IMR-90 (cell line): ENCODE measurements at regions not wholly inside any gene's neighbourhood (a gene's known extent, or its start where the extent isn't known, plus 50 kb on each side); places are given as distances from the start of the nearest gene placed in this dataset.

Experiments used
- ATAC-seq: fragments of 200-7000 bp; cut with Tn5 transposase; 2 replicates; pipeline ENCODE4 v1.9.1; 2020; ENCODE audit warnings: low read depth, mild to moderate bottlenecking, moderate library complexity
- BruUV-seq: library from RNA; stranded (reverse); fragments of 400-500 nt; replicated peaks from 2 replicates; lab custom pipeline; 2021; lab: Mats Ljungman, UMichigan
- CTCF ChIA-PET: fragments of 300-600 bp; formaldehyde crosslinking; extraction: SDS; loops from one replicate; lab custom pipeline; 2021; ENCODE audit warnings: antibody characterized with exemption; lab: Yijun Ruan, JAX
- POLR2A ChIA-PET: fragments of 300-600 bp; sonication (Branson Sonifier 250); formaldehyde crosslinking; loops from one replicate; lab custom pipeline; 2022; ENCODE audit warnings: antibody characterized with exemption; ENCODE audit not compliant: unreplicated experiment; lab: Charles Lee
- DNase-seq: peaks from one replicate; pipeline ENCODE4 v3.0.0; 2013
- H2AFZ ChIP-seq: replicated peaks from 2 replicates; pipeline ENCODE3; 2013; ENCODE audit warnings: low read length, mild to moderate bottlenecking; ENCODE audit not compliant: poor library complexity
- H2AK5ac ChIP-seq: 2 replicates; pipeline ENCODE4 v1.6.1; 2013; ENCODE audit warnings: low read depth, low read length, inconsistent platforms
- H2AK9ac ChIP-seq: replicated peaks from 2 replicates; pipeline ENCODE3; 2013; ENCODE audit warnings: mild to moderate bottlenecking, low read depth, low read length, moderate library complexity; ENCODE audit not compliant: poor library complexity
- H2BK120ac ChIP-seq: 2 replicates; pipeline ENCODE4 v1.6.1; 2013; ENCODE audit warnings: low read depth, low read length, inconsistent platforms
- H2BK15ac ChIP-seq: 3 replicates; pipeline ENCODE4 v1.6.1; 2013; ENCODE audit warnings: low read depth, low read length, inconsistent platforms
- H2BK20ac ChIP-seq: 2 replicates; pipeline ENCODE4 v1.6.1; 2013; ENCODE audit warnings: low read depth, mild to moderate bottlenecking, inconsistent platforms, low read length, moderate library complexity
- H2BK5ac ChIP-seq: 2 replicates; pipeline ENCODE4 v1.6.1; 2013; ENCODE audit warnings: mild to moderate bottlenecking, low read depth, low read length, inconsistent platforms; ENCODE audit not compliant: poor library complexity, severe bottlenecking
- H3K14ac ChIP-seq: replicated peaks from 2 replicates; pipeline ENCODE4 v1.6.1; 2013; ENCODE audit warnings: low read depth, low read length, inconsistent platforms
- H3K18ac ChIP-seq: 2 replicates; pipeline ENCODE4 v1.6.1; 2013; ENCODE audit warnings: low read depth, low read length, control low read depth
- H3K23ac ChIP-seq: 2 replicates; pipeline ENCODE4 v1.6.1; 2013; ENCODE audit warnings: low read depth, low read length, inconsistent platforms
- H3K27ac ChIP-seq: 2 replicates; pipeline ENCODE4 v1.5.1; 2013; ENCODE audit warnings: mild to moderate bottlenecking, control low read depth, low read length; ENCODE audit not compliant: insufficient read depth
- H3K27me3 ChIP-seq: 2 replicates; pipeline ENCODE4 v1.6.1; 2013; ENCODE audit warnings: low read length; ENCODE audit not compliant: control insufficient read depth, insufficient read depth
- H3K36me3 ChIP-seq: 2 replicates; pipeline ENCODE4 v1.6.1; 2013; ENCODE audit warnings: low read length, mixed read lengths; ENCODE audit not compliant: control insufficient read depth, insufficient read depth
- H3K4ac ChIP-seq: 2 replicates; pipeline ENCODE4 v1.6.1; 2013; ENCODE audit warnings: low read depth, low read length, inconsistent platforms
- H3K4me1 ChIP-seq: 2 replicates; pipeline ENCODE4 v1.6.1; 2013; ENCODE audit warnings: low read length, mixed read lengths; ENCODE audit not compliant: control insufficient read depth, insufficient read depth
- H3K4me2 ChIP-seq: 2 replicates; pipeline ENCODE4 v1.6.1; 2013; ENCODE audit warnings: low read depth, mild to moderate bottlenecking, control low read depth, low read length, moderate library complexity
- H3K4me3 ChIP-seq: 2 replicates; pipeline ENCODE4 v1.5.1; 2013; ENCODE audit warnings: low read depth, mild to moderate bottlenecking, control low read depth, low read length, moderate library complexity; ENCODE audit not compliant: insufficient read depth
- H3K56ac ChIP-seq: 2 replicates; pipeline ENCODE4 v1.6.1; 2013; ENCODE audit warnings: low read length, inconsistent platforms; ENCODE audit not compliant: insufficient read depth; ENCODE audit errors: extremely low read depth
- H3K79me1 ChIP-seq, 2 experiments: 2 replicates each; pipeline ENCODE4 v1.6.1; 2013; ENCODE audit warnings: low read length in 2 of 2, inconsistent platforms in 1 of 2, low read depth in 1 of 2
- H3K9ac ChIP-seq: 2 replicates; pipeline ENCODE4 v1.6.1; 2013; ENCODE audit warnings: low read depth, low read length, control low read depth
- H3K9me1 ChIP-seq: 2 replicates; pipeline ENCODE4 v1.6.1; 2013; ENCODE audit warnings: low read length, inconsistent platforms; ENCODE audit not compliant: insufficient read depth
- H3K9me3 ChIP-seq: 2 replicates; pipeline ENCODE4 v1.6.1; 2013; ENCODE audit warnings: low read length; ENCODE audit not compliant: control insufficient read depth, insufficient read depth
- H4K20me1 ChIP-seq: 2 replicates; pipeline ENCODE4 v1.6.1; 2013; ENCODE audit warnings: low read length, inconsistent platforms; ENCODE audit not compliant: insufficient read depth
- H4K5ac ChIP-seq: 2 replicates; pipeline ENCODE4 v1.6.1; 2013; ENCODE audit warnings: mild to moderate bottlenecking, low read depth, low read length, control low read depth
- H4K8ac ChIP-seq, 2 experiments: 2 replicates each; pipeline ENCODE4 v1.6.1; 2013; ENCODE audit warnings: low read depth in 2 of 2, low read length in 2 of 2, control low read depth in 1 of 2, inconsistent platforms in 1 of 2
- H4K91ac ChIP-seq: 2 replicates; pipeline ENCODE4 v1.6.1; 2013; ENCODE audit warnings: low read depth, low read length, inconsistent platforms; ENCODE audit not compliant: insufficient read depth
- CEBPB ChIP-seq: IDR thresholded peaks from 2 replicates; pipeline ENCODE4 v1.6.1; 2012; ENCODE audit warnings: low read depth, low read length, improper control_type of control experiment
- CHD1 ChIP-seq: IDR thresholded peaks from 2 replicates; pipeline ENCODE4 v1.6.1; 2012; ENCODE audit warnings: low read depth, low read length, improper control_type of control experiment
- CTCF ChIP-seq: conservative IDR thresholded peaks from 2 replicates; pipeline ENCODE4 v1.5.1; 2012; ENCODE audit warnings: mild to moderate bottlenecking, low read depth, low read length, improper control_type of control experiment
- ELK1 ChIP-seq: fragments of 150-350 bp; IDR thresholded peaks from 2 replicates; pipeline ENCODE4 v1.6.1; 2016; ENCODE audit warnings: low read depth, mild to moderate bottlenecking, low read length, moderate library complexity, borderline replicate concordance
- FOS ChIP-seq: fragments of 150-350 bp; IDR thresholded peaks from 2 replicates; pipeline ENCODE4 v1.6.1; 2016; ENCODE audit warnings: low read depth, low read length
- MAZ ChIP-seq: IDR thresholded peaks from 2 replicates; pipeline ENCODE4 v1.6.1; 2012; ENCODE audit warnings: low read depth, mild to moderate bottlenecking, low read length, improper control_type of control experiment, moderate library complexity, borderline replicate concordance
- MXI1 ChIP-seq: IDR thresholded peaks from 2 replicates; pipeline ENCODE4 v1.6.1; 2012; ENCODE audit warnings: low read depth, mild to moderate bottlenecking, low read length, moderate library complexity, borderline replicate concordance
- POLR2A ChIP-seq: IDR thresholded peaks from 2 replicates; pipeline ENCODE4 v1.6.1; 2012; ENCODE audit warnings: mild to moderate bottlenecking, low read depth, low read length
- RAD21 ChIP-seq: IDR thresholded peaks from 2 replicates; pipeline ENCODE4 v1.6.1; 2012; ENCODE audit warnings: low read length, improper control_type of control experiment
- RFX5 ChIP-seq: IDR thresholded peaks from 2 replicates; pipeline ENCODE4 v1.8.0; 2012; ENCODE audit warnings: low read depth, mild to moderate bottlenecking, low read length, moderate library complexity
- SMC3 ChIP-seq: fragments of 150-350 bp; IDR thresholded peaks from 2 replicates; pipeline ENCODE4 v1.6.1; 2016; ENCODE audit warnings: low read depth, mild to moderate bottlenecking, antibody characterized with exemption, low read length, moderate library complexity
- USF2 ChIP-seq: fragments of 150-350 bp; IDR thresholded peaks from 2 replicates; pipeline ENCODE4 v1.6.1; 2017; ENCODE audit warnings: mild to moderate bottlenecking, antibody characterized with exemption, low read length, low read depth
- WGBS, 2 experiments: methylation state at CpG; one replicate each; pipeline versions ENCODE4 v1.1.5 to v1.1.7; 2013; ENCODE audit warnings: missing lambda C conversion rate in 2 of 2; ENCODE audit not compliant: insufficient read length in 1 of 2; ENCODE audit errors: extremely low coverage in 2 of 2; 5-methylcytosine and 5-hydroxymethylcytosine counted together
- dilution Hi-C: fragments of 300-500 bp; cut with HindIII; formaldehyde crosslinking; loops from one replicate; pipeline ENCODE4 v1.14.3; 2018; ENCODE audit warnings: low sequenced_read_pairs; ENCODE audit not compliant: unreplicated experiment
- in situ Hi-C: fragments of 300-500 bp; cut with MboI; formaldehyde crosslinking; loops from 3 replicates; pipeline ENCODE4 v1.14.3; 2019; ENCODE audit warnings: low sequenced_read_pairs, inconsistent platforms, mixed read lengths
- intact Hi-C: fragments of 100-400 bp; cut with micrococcal nuclease; formaldehyde crosslinking; loops from 2 replicates; pipeline ENCODE4 v1.10.0; 2022

GRCh38 chr11:70755410-70756158, 357.3 kb downstream of the CTTN start (continued):
- TF ChIP-seq MXI1 = no peak

GRCh38 chr11:70756341-70756740, 358.0 kb downstream of the CTTN start:
- H2AK5ac ChIP-seq = no peak overlapping the region
- H3K56ac ChIP-seq = no peak overlapping the region
- H4K91ac ChIP-seq = no peak overlapping the region
- intact Hi-C loops = no loop called here
- no peak overlapping the region for H3K23ac ChIP-seq
- H3K27ac ChIP-seq = no peak overlapping the region
- H3K27me3 ChIP-seq = no peaks in the 10 kb centered on the region; the same call in 1 of the 2 replicates
- no peak overlapping the region for H3K4ac ChIP-seq
- ATAC-seq = no peak
- H2AK9ac ChIP-seq = no peak overlapping the region
- ChIA-PET POLR2A (no interaction called here), CTCF (interaction anchor here (0.8 to 1.4 kb wide), 3 partner anchors 188 to 289 kb away, joined by 4 to 5 read pairs (median 4); no protein-coding TSS in a partner anchor)
- H2BK15ac ChIP-seq = no peak overlapping the region
- H4K8ac ChIP-seq = no peak overlapping the region
- H4K20me1 ChIP-seq = no peaks in the 10 kb centered on the region; the same call in none of the 2 replicates
- H3K9me1 ChIP-seq = no peaks in the 10 kb centered on the region
- H2BK120ac ChIP-seq = no peak overlapping the region
- in situ Hi-C loops = no loop called here
- no peak overlapping the region for H3K4me2 ChIP-seq
- H3K36me3 ChIP-seq = no peaks in the 10 kb centered on the region
- H3K14ac ChIP-seq = no peak overlapping the region
- no TSS peak for BruUV-seq
- no peak overlapping the region for H3K9ac ChIP-seq
- H3K9me3 ChIP-seq = peaks cover 2% of the 10 kb centered on the region
- no peak overlapping the region for H2AFZ ChIP-seq
- dilution Hi-C loops = no loop called here
- H2BK5ac ChIP-seq = no peak overlapping the region
- no peak overlapping the region for H2BK20ac ChIP-seq
- H3K18ac ChIP-seq = no peak overlapping the region
- no peak overlapping the region for H4K5ac ChIP-seq
- TF ChIP-seq POLR2A (no peak), CTCF (no peak), USF2 (no peak), SMC3 (no peak), CHD1 (no peak), MAZ (no peak), CEBPB (no peak), RFX5 (no peak), RAD21 (no peak), FOS (no peak), ELK1 (no peak)
- no peak for DNase-seq
- WGBS, 2 experiments = no CpG with 5 or more reads among the region's 8 CpGs
- no peak overlapping the region for H3K4me3 ChIP-seq
- H3K4me1 ChIP-seq = no peaks in the 10 kb centered on the region
- H3K79me1 ChIP-seq = no peaks in the 10 kb centered on the region
